Right lobe of liver (tissue), 4 donors: ENCODE measurements at regions not wholly inside any gene's neighbourhood (a gene's known extent, or its start where the extent isn't known, plus 50 kb on each side); places are given as distances from the start of the nearest gene placed in this dataset.

Source experiments
- CTCF ChIP-seq, 4 donors: fragments of 200-600 bp in 3 of 4; fragments of 450-650 bp in 1 of 4; IDR thresholded peaks; one replicate each; pipeline versions ENCODE4 v1.5.1 to v1.8.0; 2016 to 2022; ENCODE audit warnings: antibody characterized with exemption in 4 of 4, mild to moderate bottlenecking in 2 of 4
- POLR2A ChIP-seq: fragments of 450-650 bp; IDR thresholded peaks from one replicate; pipeline ENCODE4 v1.6.1; 2017; ENCODE audit warnings: antibody characterized with exemption, mild to moderate bottlenecking
- donor health status: DM: no; HTN: no; CAD: no.
- donor health status: DM: no; HTN: no; CAD: no.
- donor health status: DM: no; HTN: yes; CAD: no.

DNA sequence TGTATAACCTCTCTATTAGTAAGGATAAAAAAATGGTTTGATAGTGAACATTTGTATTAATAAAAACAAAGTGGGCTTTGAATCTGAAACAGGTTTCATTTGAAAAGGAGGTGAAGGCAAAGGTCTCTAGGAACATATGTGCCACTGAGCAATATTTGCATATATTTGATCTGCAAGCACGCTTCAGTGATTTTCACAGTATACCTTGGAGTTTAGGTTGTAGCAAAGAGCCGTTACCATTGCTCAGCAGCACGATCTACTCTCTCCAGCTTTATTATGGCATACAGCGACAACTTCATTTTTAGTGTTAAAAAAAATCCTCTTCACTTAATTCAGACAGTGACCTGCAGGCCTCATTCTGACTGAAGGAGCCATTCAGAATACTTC, 75.8 kb upstream of the ZEB2 start:
- no peak for TF ChIP-seq CTCF (IDR thresholded peaks at IDR 0.05)
- TF ChIP-seq POLR2A: no peak
